ENCODE measurements at regions not wholly inside any gene's neighbourhood (a gene's known extent, or its start where the extent isn't known, plus 50 kb on each side); places are given as distances from the start of the nearest gene placed in this dataset.

DNA sequence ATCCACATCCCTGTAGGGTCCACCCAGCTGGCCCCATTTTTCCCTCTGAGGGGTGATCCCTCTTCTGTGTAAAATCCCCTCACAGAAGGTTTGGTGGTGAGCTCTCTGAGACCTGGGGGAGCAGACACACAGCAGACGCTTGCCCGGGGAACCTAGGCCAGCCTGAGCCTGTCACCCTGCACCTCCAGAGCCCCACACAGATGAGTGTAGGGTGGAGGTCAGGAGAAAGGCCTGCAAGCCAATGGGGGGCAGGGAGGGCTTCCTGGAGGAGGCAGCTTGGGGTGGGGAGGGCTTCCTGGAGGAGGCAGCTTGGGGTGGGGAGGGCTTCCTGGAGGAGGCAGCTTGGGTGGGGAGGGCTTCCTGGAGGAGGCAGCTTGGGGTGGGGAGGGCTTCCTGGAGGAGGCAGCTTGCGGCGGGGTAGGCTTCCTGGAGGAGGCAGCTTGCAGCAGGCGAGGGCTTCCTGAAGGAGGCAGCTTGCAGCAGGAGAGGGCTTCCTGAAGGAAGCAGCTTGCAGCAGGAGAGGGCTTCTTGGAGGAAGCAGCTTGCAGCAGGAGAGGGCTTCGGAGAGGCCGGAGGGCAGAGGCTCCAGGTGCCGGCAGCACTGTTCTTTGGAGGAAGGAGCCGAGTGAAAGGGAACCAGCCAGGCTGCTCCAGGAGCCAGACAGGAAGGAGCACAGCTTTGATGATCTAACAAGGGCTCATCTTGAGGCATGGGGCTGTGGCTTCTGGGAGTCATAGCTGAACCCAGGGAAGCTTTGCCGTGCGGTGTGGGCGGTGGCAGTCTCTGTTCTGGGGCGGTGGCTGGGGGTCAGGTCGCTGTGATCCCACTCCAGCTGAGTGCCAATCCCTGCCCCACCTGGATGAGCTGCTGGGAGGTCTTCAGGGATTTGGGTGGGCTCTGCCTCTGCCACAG, 83.7 kb upstream of the ZNF469 start:
- DNase-seq (ENCODE audit: low spot score): peak; percentile 68
- TF ChIP-seq CTCF (IDR thresholded peaks at IDR 0.05): no peak
- H3K27me3 Mint-ChIP-seq (ENCODE audit: low read depth): no peaks in the 10 kb centered on the region
- H3K9me3 Mint-ChIP-seq (ENCODE audit: low read depth): no peaks in the 10 kb centered on the region
- peak overlapping the region; percentile 87 for H3K27ac Mint-ChIP-seq (ENCODE audit: unreplicated experiment)
- peak overlapping the region; percentile 6 for H3K4me3 Mint-ChIP-seq (ENCODE audit: unreplicated experiment)
- no peaks in the 10 kb centered on the region for H3K36me3 Mint-ChIP-seq (ENCODE audit: low read depth)
- peaks cover 67% of the 10 kb centered on the region for H3K4me1 Mint-ChIP-seq (ENCODE audit: low read depth)

DNA sequence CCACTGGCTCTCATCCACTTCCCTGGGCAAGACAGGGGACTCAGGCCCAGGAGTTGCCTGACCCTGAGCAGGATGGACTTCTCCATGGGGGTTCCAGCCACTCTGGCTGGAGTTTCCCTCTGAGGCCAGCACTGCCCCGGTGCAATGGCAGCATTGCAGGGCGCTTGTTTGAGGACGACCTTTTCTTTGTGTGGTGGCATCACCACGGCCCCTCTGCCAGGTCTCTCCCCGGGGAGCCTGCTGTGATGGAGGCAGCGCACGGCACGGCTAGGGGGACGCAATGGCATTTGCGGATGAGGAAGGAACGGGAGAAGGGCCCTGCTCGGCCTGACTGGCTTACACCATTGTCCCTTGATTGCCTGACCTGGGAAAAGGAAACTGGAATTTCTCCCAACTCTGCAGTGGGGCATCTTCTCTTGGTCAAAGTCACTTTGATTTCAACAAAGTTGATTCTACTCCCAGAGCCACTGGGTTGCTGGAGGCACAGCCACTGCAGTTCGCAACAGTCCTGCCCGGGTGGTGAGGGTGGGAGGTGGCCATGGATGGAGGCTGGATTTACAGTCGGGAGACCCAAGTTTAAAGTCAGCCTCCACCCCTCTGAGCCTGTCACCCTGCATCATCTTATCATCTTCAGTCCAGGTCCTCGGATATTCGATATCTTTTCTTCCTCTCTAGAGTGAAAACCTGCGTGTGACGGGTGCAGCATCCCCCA, 82.9 kb upstream of the ZNF469 start:
- H3K27ac Mint-ChIP-seq (ENCODE audit: unreplicated experiment): peak overlapping the region; percentile 36
- H3K4me1 Mint-ChIP-seq (ENCODE audit: low read depth): peaks cover 75% of the 10 kb centered on the region
- peak; percentile 49 for DNase-seq (ENCODE audit: low spot score)

GRCh38 chr16:88300463-88300835, 82.3 kb upstream of the ZNF469 start:
- H3K36me3 Mint-ChIP-seq (ENCODE audit: low read depth): no peaks in the 10 kb centered on the region
- no peak overlapping the region for H3K27ac Mint-ChIP-seq (ENCODE audit: unreplicated experiment)
- H3K4me1 Mint-ChIP-seq (ENCODE audit: low read depth): peaks cover 80% of the 10 kb centered on the region
- H3K27me3 Mint-ChIP-seq (ENCODE audit: low read depth): no peaks in the 10 kb centered on the region
- peak; percentile 64 for DNase-seq (ENCODE audit: low spot score)
- H3K4me3 Mint-ChIP-seq (ENCODE audit: unreplicated experiment): no peak overlapping the region
- H3K9me3 Mint-ChIP-seq (ENCODE audit: low read depth): no peaks in the 10 kb centered on the region
- TF ChIP-seq CTCF (IDR thresholded peaks at IDR 0.05): no peak

More for the DNA sequence above, 82.9 kb upstream of the ZNF469 start:
- Mint-ChIP-seq H3K9me3 (ENCODE audit: low read depth) (no peaks in the 10 kb centered on the region), H3K4me3 (ENCODE audit: unreplicated experiment) (no peak overlapping the region), H3K27me3 (ENCODE audit: low read depth) (no peaks in the 10 kb centered on the region), H3K36me3 (ENCODE audit: low read depth) (no peaks in the 10 kb centered on the region)
- no peak for TF ChIP-seq CTCF (IDR thresholded peaks at IDR 0.05)

GRCh38 chr16:88301431-88301830, 81.3 kb upstream of the ZNF469 start:
- no peak for TF ChIP-seq CTCF (IDR thresholded peaks at IDR 0.05)
- H3K9me3 Mint-ChIP-seq (ENCODE audit: low read depth): no peaks in the 10 kb centered on the region
- no peaks in the 10 kb centered on the region for H3K36me3 Mint-ChIP-seq (ENCODE audit: low read depth)
- peak overlapping the region; percentile 66 for H3K27ac Mint-ChIP-seq (ENCODE audit: unreplicated experiment)
- H3K4me3 Mint-ChIP-seq (ENCODE audit: unreplicated experiment): no peak overlapping the region
- DNase-seq (ENCODE audit: low spot score): peak; percentile 68
- H3K27me3 Mint-ChIP-seq (ENCODE audit: low read depth): no peaks in the 10 kb centered on the region
- H3K4me1 Mint-ChIP-seq (ENCODE audit: low read depth): peaks cover 82% of the 10 kb centered on the region

- no peaks in the 10 kb centered on the region for H3K27me3 Mint-ChIP-seq (ENCODE audit: low read depth)
- peak overlapping the region; percentile 66 for H3K27ac Mint-ChIP-seq (ENCODE audit: unreplicated experiment)
- no peak for TF ChIP-seq CTCF (IDR thresholded peaks at IDR 0.05)
- H3K36me3 Mint-ChIP-seq (ENCODE audit: low read depth): no peaks in the 10 kb centered on the region
- peak; percentile 65 for DNase-seq (ENCODE audit: low spot score)
- H3K4me3 Mint-ChIP-seq (ENCODE audit: unreplicated experiment): no peak overlapping the region
- H3K9me3 Mint-ChIP-seq (ENCODE audit: low read depth): no peaks in the 10 kb centered on the region
- H3K4me1 Mint-ChIP-seq (ENCODE audit: low read depth): peaks cover 84% of the 10 kb centered on the region
Measured at GRCh38 chr16:88301886-88302285, 80.9 kb upstream of the ZNF469 start.

Data from chondrocyte (in vitro differentiated cells).